Mucosa of descending colon (tissue), 3 donors: ENCODE measurements at regions not wholly inside any gene's neighbourhood (a gene's known extent, or its start where the extent isn't known, plus 50 kb on each side); places are given as distances from the start of the nearest gene placed in this dataset.

Source experiments
- ATAC-seq: fragments of 200-7000 bp; cut with Tn5 transposase; one replicate; pipeline ENCODE4 v1.9.1; 2020; ENCODE audit warnings: mild to moderate bottlenecking, moderate library complexity
- DNase-seq, 3 donors: peaks; one replicate each; pipeline ENCODE4 v3.0.0-alpha.2; 2020
- H3K36me3 ChIP-seq: fragments of 200-600 bp; one replicate; pipeline ENCODE4 v1.8.0; 2021; ENCODE audit warnings: low read depth, mild to moderate bottlenecking
- H3K4me1 ChIP-seq: fragments of 200-600 bp; one replicate; pipeline ENCODE4 v1.8.0; 2021; ENCODE audit warnings: low read depth, mild to moderate bottlenecking
- H3K4me3 ChIP-seq: fragments of 200-600 bp; one replicate; pipeline ENCODE4 v1.8.0; 2021; ENCODE audit warnings: mild to moderate bottlenecking
- H3K9me3 ChIP-seq: fragments of 200-600 bp; one replicate; pipeline ENCODE4 v1.8.0; 2021; ENCODE audit warnings: mild to moderate bottlenecking
- intact Hi-C, 2 donors: fragments of 100-400 bp; cut with DNase I in 1 of 2; cut with micrococcal nuclease in 1 of 2; formaldehyde crosslinking; loops; one replicate each; pipeline versions ENCODE4 v1.11.0 to v1.11.1; 2022; cut with DNase I, micrococcal nuclease
- TF ChIP-seq, protein P1 (sequence below): fragments of 200-600 bp; IDR thresholded peaks from one replicate; pipeline ENCODE4 v1.8.0; 2022; ENCODE audit warnings: antibody characterized with exemption, mild to moderate bottlenecking
- donor health status: DM: no; HTN: no; CAD: no; lungs with moderate emphysema.
- donor health status: DM: no; HTN: no; CAD: no.
- donor health status: DM: no; HTN: yes; CAD: no.

DNA sequence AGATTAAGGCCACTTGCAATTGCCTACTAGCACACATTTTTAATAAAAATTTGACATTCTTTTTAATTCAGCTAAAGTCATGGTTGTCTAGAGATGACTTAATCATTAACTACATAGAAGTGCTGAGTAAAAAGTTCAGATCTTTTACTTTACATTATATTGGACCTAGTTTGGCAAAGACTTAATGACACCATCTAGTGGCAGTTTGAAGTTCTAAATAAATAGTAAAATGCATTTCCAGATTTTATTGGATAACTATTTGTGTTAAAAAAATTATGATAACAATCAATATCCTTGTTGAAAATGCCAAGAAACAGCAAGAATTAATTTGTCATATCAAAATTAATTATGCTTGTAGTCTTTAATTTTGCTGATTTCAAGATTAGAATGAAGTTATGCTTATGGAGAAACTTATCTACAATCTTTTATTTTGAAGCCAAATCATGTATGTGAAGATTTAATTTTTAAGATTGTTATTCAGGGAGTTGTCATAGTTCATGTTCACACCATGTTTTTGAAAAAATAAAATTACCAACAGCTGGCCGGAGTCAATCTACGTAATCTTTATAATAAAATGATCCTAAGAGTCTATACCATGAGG, 69.6 kb upstream of the PJA2 start:
- intact Hi-C loops, result no loop called here
- TF ChIP-seq, protein P1, sequence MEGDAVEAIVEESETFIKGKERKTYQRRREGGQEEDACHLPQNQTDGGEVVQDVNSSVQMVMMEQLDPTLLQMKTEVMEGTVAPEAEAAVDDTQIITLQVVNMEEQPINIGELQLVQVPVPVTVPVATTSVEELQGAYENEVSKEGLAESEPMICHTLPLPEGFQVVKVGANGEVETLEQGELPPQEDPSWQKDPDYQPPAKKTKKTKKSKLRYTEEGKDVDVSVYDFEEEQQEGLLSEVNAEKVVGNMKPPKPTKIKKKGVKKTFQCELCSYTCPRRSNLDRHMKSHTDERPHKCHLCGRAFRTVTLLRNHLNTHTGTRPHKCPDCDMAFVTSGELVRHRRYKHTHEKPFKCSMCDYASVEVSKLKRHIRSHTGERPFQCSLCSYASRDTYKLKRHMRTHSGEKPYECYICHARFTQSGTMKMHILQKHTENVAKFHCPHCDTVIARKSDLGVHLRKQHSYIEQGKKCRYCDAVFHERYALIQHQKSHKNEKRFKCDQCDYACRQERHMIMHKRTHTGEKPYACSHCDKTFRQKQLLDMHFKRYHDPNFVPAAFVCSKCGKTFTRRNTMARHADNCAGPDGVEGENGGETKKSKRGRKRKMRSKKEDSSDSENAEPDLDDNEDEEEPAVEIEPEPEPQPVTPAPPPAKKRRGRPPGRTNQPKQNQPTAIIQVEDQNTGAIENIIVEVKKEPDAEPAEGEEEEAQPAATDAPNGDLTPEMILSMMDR, result no peak
- DNase-seq (no peak), ATAC-seq (no peak)
- H3K9me3 ChIP-seq, result no peaks in the 10 kb centered on the region
- peaks cover 11% of the 10 kb centered on the region for H3K4me1 ChIP-seq
- no peak overlapping the region for H3K4me3 ChIP-seq
- H3K36me3 ChIP-seq, result no peaks in the 10 kb centered on the region

DNA sequence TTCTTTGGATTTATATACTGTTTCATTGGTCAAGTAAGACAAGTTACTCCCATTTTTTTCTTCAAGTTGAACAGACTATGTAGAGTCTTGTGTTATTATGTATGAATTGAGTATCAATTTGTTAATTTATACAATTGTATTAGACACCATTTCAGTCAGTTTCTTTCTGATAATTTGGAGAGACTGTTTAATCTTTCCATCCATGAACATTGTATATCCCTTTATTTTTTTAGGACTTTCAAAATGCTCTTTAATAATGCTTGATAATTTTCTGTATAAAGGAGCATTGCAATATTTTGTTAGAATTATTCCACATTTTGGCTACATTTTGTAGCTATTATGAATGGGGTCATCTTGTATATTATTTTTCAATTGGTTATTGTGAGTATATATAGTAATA, 69.1 kb upstream of the PJA2 start:
- DNase-seq (no peak), ATAC-seq (no peak)
- TF ChIP-seq, protein P1, result no peak
- intact Hi-C loops, result no loop called here
- Histone ChIP-seq H3K4me1 (peaks cover 6% of the 10 kb centered on the region), H3K4me3 (no peak overlapping the region), H3K36me3 (no peaks in the 10 kb centered on the region), H3K9me3 (no peaks in the 10 kb centered on the region)

DNA sequence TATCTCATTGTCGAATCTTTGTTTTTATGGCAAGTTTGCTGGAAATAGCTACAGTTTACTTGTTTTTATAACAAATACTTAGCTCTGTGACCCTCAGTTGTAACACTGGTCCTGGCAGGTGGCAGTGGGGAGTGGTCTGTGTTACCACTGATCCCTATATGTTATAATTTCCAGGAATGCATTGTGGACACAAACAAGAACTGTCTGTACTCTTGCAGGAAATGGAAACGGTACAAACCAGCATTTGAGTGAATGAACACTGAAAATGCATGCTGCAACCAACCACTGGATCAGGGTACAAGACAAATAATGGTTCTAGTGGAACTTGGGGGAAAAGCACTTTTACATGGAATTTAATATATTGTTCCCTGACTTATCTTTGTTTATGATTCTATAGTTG, 66.5 kb upstream of the PJA2 start:
- H3K9me3 ChIP-seq, result no peaks in the 10 kb centered on the region
- TF ChIP-seq, protein P1, result no peak
- no peak overlapping the region for H3K4me3 ChIP-seq
- DNase-seq, result no peak
- no peak for ATAC-seq
- intact Hi-C loops, result no loop called here
- H3K36me3 ChIP-seq, result no peaks in the 10 kb centered on the region
- no peaks in the 10 kb centered on the region for H3K4me1 ChIP-seq

DNA sequence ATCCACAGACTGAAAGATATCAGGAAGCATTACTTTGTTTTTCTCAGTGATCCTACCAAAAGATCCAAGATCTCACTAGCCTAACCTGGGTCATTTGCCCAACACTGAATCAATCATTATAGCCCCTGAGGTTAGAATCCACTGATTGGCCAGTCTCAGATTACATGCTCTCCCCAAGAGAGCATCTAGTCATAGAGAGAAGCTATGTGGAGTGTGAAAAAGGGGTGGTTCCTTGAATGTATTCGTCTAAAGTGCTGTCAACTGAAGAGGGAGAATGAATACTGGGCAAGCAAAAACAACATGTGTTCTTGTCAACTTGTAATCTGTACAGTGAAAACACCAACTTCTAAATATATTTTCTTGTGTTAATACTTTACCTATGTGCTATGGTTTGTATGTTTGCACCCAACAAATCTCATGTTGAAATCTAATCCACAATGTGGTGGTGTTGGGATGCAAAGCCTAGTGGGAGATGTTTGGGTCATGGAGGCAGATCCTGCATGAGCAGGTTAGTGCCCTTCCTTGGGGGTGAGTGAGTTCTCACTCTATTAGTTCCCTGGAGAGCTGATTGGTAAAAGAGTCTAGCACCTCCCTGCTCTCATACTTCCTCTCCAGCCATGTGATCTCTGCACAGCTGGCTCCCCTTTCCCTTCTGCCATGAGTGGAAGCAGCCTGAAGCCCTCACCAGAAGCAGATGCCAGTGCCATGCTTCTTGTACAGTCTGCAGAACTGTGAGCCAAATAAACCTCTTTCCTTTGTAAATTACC, 60.3 kb upstream of the PJA2 start:
- TF ChIP-seq, protein P1, result no peak
- Histone ChIP-seq H3K9me3 (no peaks in the 10 kb centered on the region), H3K4me3 (no peak overlapping the region), H3K4me1 (peaks cover 3% of the 10 kb centered on the region), H3K36me3 (no peaks in the 10 kb centered on the region)
- ATAC-seq (no peak), DNase-seq (no peak)
- intact Hi-C loops, result no loop called here

DNA sequence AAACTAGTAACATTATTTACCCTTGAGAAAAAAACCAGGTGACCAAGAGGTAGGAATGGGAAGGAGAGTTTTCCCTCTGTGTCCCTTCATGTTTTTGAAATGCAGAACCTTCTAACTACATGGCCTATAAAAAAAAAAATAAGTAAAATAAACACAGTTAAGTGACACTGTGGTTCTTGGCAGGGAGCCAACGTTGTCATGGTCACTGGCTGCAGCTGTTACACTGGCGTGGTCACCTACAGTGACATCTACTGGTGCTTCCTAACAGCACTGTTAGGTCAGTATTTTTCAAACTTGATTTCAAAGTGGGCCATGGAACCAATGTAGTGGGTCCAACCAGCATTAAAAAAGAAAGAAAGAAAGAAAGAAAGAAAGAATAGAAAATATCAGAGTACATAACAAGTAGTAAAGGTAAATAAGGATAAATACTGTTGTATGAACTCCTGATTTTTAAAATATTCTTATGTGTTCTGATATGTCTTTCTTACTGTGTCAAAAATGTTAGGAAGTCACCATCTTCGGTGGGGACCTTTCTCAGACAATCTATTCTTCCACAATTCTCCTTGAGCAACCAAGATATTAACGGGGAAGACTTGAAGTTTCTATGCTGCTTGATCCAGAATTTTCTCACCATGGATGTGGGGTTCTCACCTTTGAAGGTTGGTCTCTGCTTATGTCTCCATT, 59.1 kb upstream of the PJA2 start:
- ATAC-seq, result peak; percentile 100
- intact Hi-C loops, result no loop called here

More for the DNA sequence above, 59.1 kb upstream of the PJA2 start:
- no peaks in the 10 kb centered on the region for H3K36me3 ChIP-seq
- peak; percentile 93 to 99 (median 93) for DNase-seq
- H3K9me3 ChIP-seq, result no peaks in the 10 kb centered on the region
- peaks cover 3% of the 10 kb centered on the region for H3K4me1 ChIP-seq
- TF ChIP-seq, protein P1, result peak; percentile 54
- peak overlapping the region; percentile 9 for H3K4me3 ChIP-seq
